NB4 (cell line): ENCODE measurements at regions not wholly inside any gene's neighbourhood (a gene's known extent, or its start where the extent isn't known, plus 50 kb on each side); places are given as distances from the start of the nearest gene placed in this dataset.

Source experiments
- MYC ChIP-seq: IDR thresholded peaks from 2 replicates; pipeline ENCODE4 v1.6.1; 2011; ENCODE audit warnings: low read depth, low read length
- POLR2A ChIP-seq: IDR thresholded peaks from 2 replicates; pipeline ENCODE4 v1.6.1; 2011; ENCODE audit warnings: mild to moderate bottlenecking; ENCODE audit not compliant: insufficient read length; ENCODE audit errors: extremely low read depth
- TF ChIP-seq, protein P1 (sequence below): IDR thresholded peaks from one replicate; pipeline ENCODE4 v1.5.1; 2012; ENCODE audit warnings: low read depth, low read length

DNA sequence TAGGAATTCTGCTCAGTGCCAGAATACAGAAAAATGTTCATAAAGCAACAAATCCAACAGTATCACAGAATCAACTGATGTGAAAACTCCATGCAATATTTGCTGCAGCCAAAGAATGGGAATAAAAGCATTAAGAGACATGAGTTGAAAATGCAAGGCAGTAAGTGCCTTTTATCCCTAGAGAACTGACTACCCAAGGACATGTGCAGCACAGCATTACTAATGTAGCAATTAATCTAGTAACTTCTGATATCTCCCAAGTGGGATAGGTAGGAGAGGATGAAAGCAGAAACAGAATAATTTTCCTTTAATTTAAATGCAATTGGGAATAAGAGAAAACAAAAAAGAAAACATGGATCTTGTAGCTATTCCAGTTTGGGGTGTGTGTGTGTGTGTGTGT, 497.5 kb upstream of the CBLB start:
- TF ChIP-seq, protein P1, sequence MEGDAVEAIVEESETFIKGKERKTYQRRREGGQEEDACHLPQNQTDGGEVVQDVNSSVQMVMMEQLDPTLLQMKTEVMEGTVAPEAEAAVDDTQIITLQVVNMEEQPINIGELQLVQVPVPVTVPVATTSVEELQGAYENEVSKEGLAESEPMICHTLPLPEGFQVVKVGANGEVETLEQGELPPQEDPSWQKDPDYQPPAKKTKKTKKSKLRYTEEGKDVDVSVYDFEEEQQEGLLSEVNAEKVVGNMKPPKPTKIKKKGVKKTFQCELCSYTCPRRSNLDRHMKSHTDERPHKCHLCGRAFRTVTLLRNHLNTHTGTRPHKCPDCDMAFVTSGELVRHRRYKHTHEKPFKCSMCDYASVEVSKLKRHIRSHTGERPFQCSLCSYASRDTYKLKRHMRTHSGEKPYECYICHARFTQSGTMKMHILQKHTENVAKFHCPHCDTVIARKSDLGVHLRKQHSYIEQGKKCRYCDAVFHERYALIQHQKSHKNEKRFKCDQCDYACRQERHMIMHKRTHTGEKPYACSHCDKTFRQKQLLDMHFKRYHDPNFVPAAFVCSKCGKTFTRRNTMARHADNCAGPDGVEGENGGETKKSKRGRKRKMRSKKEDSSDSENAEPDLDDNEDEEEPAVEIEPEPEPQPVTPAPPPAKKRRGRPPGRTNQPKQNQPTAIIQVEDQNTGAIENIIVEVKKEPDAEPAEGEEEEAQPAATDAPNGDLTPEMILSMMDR, result no peak
- TF ChIP-seq POLR2A, result no peak
- TF ChIP-seq MYC, result no peak
